UCSD-AML1 (cell line): ENCODE measurements at regions not wholly inside any gene's neighbourhood (a gene's known extent, or its start where the extent isn't known, plus 50 kb on each side); places are given as distances from the start of the nearest gene placed in this dataset.

ENCODE experiments used
- DNase-seq: peaks from one replicate; lab custom pipeline; 2025; ENCODE audit not compliant: unreplicated experiment; lab: John Stamatoyannopoulos, UW

DNA sequence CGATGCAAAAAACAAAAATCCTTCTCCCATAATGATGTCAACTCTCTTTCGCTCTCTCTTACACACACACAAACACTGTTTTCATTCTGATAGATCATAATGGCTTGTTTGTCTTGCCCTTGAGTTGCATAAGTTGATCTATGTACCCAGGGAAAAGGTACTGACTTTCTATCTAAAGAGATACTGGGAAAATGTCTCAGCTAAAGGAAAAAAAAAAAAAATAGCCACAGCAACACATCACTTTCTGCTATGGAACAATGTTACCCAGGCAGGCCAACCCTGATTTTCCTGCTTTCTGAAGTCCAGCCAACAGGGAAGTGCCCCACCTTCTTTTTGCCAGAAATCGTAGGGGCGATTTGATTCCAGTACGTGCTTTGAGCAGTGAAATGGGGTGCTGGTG, 212.6 kb upstream of the ACTBL2 start:
- no peak for DNase-seq

DNA sequence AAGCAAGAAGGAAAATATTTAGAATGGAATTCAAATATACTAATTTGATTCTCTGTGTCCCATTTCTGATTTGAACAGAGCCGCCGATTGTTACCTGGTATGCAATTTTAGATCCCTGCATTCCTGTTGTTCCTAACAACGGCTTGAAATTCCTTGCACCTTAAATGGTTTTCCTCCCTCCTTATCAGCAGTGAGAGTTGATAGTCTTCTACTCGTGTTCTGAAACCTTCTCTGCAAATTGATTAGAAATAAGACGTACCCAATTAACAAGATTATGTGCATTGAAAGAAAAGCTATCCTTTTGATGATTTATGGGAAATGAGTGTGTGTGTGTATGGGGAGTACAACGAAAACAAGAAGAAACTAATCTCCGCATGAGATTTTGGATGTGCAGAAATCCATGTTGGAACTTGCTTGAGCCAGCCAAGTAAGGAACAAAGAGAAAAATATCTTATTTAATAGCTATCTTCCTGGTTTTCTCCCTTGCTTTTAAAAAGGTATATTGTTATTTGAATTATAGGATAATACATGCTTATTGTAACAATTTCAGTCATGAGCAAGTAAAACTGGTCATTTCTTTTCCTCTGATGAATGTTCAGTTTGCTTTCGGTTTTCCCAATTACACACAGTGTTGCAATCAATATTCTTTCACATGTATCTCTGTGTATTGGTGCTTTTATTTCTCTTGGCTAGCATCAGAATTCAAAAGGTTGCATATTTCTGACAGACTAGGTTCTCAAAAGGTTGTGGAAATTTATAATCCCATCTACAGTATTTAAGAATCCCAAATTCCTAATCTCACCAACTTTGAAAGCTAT, 211.1 kb upstream of the ACTBL2 start:
- DNase-seq, result no peak

DNA sequence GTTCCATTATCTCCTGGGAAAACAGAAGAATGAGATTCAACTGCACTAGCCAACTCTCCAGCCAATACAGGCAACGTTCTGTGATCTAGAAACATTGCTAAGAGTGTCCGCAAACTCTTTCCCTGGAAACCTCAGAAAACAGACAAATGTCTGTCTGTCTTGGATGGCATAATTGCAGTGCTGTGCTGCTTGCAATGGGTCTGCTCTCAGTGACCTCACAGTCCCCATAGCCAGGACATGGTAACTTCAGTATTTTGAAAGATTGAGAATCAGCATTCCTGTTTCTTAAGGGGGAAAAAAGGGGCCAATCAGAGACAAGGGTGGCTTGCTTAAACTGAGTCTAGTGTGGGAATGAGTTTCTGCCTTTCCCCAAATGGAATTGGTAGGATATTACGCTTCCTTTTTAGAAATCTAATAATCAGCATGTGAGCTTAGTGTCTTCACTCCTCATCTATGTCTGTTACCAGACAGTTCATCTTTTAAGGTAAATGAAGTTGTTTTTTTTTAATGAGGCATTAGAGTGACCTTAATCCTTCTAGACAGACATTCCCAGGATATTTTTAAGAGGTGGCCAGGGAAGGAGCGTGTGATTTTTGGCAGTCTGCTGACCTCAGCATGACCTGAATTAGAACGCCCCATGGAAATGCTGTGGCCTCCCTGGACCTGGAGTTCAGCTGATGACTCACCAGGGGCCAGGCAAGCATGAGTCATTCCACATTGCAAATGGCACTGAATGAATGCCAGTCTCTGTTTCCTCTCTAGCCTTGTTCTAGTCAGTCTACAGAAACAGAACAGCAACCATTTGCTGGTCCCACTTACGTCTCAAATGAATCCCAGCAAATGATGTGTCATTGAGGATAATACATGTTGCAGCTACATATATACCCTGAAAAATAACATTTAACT, 210.2 kb upstream of the ACTBL2 start:
- DNase-seq, result peak; percentile 12

DNA sequence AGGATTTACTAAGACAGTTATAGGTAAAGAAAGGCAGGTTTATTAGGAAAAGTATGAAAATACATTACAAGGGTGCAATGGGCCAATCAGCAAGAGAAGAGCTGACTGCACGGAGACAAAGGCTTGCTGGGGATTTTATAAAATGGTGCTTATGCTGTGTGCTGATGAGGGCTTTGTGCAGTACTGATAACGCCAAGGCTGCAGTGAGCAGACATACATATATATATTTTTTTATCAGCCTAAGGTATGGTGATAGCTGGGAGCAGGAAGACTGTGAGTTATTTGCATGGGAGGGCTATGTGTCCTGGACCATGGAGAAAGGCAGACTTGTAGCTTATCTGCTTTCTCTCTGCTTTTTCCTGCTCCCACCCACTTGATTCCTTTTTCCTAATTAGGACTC, 208.1 kb upstream of the ACTBL2 start:
- no peak for DNase-seq

DNA sequence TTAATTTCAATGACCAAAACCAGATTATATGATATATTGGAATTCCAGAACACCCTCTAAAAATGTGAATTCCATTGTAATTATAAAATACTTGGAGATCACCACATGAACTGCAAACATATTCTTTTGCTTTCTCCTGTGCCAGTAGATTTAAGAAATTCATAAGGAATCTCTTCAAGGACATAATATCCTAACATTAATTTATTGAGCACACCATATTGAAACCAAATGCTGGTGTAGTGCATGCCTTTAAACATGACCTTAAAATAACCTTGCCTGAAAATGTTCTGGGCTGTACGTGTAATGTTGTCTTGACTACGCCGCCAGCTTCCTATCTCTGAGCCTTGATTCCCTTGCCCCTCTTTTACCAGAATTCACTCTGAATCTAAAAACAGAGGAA, 205.0 kb upstream of the ACTBL2 start:
- no peak for DNase-seq

DNA sequence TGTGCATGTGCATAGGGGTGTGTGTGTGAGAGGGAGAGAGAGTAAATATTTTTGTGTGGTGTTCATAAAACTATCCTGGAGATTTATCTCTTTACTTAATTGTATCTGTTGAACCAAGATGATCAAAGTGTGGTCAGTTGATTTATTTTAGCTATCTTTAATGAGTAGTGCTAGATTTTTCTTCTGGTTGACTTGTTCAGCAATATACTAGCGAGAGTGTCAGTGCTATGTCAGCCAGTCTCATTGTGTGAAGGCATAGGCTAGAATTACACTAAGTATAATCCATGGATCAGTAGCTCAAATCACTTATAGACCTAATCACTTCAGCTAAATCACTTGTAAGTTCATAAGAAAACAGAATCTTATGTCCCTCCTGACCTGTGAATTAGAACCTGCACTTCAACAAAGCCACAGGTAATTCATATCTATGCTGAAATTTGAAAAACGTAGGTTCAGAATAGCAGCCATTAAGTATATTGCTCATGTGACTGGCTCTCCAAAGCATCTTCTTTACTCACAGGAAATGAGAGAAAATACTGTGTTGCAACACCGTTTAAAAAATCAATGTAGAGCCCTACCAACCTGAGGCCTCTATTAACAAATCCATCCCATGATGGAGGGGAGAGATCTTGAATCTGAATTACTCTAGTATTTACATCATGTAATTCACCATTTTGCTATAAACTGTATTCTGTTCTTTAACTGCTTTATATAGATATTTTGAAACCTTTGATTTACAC, 203.1 kb upstream of the ACTBL2 start:
- no peak for DNase-seq

DNA sequence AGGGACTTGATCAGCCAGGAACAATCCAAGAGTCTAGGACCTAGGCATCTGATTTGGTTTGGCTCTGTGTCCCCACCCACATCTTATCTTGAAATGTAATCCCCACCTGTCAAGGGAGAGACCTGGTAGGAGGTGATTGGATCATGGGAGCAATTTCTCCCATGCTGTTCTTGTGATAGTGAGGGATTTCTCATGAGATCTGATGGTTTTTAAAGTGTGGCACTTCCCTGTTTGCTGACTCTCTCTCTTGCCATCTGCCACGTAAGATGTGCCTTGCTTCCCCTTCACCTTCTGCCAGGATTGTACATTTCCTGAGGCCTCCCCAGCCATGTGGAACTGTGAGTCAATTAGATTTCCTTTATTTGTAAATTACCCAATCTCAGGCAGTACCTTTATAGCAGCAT, 201.7 kb upstream of the ACTBL2 start:
- no peak for DNase-seq

DNA sequence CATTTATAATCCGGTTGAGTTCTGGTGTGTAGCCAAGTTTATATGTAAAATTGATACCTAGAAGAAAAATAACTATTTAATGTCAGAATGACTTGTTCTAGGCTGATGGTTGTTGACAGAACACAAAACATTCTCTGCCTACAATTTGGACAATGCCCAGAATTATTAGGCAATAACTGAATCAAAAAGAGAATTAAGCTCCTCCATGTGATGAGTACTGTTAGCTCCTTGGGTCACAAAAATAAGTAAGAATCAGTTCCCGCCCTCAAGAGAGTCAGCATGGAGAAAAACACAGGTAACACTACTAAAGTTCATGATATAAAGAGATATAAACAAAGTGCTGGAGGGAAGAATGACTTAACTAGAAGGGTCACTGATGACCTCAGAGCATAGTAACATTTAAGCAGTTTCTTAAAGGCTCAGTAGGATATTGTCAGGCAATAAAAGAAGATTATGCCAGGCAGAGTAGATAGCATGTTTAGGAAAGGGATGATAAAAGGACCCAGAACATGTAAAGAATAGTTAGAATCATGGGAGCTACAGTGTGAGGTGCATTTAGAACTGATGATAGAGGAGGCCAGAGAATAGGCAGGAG, 200.5 kb upstream of the ACTBL2 start:
- DNase-seq, result no peak

DNA sequence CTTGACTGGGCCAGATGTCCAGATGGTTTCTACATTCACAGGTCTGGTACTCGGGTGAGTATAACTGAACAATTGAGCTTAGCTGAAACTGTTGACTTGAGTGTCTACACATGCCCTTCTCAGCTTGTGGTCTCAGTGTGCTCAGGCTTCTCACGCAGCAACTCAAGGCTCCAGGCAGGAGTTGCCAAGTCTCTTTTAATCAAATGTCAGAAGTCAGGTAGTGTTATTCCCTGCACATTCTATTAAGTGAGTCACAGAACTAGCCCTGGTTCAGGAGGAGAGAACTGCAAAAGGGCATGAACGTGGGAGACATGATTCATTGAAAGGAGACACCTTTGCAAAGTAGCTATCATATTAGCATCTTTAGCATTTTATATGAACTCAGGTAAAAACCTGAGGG, 199.3 kb upstream of the ACTBL2 start:
- DNase-seq, result no peak

DNA sequence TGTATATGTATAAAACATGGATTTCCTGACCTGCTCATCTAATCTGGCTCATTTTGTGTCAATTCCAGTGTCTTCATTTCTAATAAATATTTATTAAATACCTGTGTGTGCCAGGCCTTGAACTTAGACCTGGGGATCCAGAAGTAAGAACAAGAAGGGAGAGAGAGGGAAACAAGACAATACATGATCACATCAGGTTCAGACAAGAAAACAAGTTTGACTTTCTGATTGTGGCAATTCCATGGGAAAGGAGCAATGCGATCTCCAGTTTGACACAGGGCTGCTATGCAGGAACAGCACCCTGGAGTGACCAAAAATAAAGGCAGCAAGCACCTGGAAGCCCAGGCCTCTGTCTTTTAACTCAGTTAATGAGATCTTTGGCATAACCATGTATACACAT, 198.1 kb upstream of the ACTBL2 start:
- no peak for DNase-seq

DNA sequence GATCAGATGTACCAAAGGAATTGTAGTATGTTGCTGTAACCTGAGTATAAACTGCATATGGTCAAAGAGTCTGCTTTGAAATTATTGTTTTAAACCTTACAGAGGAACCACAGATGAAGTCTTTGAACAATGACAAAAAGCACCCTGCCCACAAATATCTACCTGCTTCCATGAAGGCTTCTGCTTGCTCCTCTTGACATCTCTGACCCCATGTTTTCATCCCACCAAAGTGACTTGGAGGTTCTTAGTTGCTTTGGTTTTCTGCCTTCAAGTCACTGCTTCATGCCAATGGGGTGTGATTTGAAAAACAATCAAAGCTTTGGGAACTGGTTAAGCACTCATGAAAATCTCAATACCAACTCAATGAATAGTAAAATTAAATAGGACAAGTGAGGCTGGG, 194.6 kb upstream of the ACTBL2 start:
- DNase-seq, result no peak

DNA sequence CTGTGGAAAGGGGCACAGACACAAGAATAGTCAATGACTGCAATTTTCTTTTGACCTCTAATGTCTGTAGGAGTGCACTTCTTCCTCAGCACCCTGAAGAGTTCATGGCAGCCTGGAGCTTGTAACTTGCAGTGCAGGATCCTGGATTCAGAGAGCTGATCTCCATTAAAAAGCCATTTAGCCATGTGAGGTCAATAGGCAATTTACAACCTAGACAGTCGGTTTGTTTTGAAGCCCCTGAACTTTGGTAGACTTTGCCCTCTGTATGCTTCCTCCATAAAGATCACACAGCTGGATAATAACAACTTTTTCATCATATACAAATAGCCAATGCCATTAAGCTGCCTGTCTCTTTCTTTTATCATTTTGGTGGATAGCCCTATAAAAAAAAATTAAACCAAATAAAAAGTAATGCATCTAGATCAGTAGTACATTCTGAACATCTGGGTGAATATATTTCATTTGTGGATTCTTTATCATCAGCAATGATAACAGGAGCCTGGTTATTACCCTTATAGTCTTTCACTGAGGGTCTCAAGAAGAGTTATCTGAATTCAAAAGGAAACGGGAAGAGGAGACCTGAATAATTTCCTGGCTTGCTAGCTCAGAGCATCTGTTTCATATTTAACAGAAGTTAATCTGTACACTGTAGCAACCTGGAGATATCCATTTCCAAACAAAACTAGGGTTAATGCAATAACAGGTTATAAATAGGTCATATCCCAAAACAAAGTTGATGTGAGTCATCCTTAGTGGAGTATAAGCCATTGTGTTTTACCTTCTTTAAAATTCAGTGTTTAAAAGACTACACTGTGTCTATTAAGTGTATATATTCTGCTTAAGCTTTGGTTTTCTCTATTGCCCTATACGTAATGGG, 193.8 kb upstream of the ACTBL2 start:
- DNase-seq, result no peak

DNA sequence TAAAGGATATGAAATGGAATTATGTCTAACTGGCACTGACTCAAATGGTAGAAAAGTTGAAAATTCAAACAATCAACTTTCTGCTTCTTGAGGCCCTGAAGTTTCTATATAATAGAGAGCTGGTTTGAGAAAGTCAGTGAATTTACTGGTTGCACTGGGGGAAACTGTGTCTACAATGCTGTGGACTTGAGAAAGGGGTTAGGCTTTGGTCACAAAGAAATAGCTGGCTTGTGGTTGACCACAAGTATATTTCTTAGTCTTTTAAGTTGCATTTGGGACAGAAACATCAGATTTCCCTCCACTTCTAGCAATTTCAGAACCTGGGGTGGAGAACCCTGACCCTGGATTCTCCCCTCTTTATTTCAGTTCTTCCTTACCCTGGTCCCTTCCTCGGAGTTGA, 192.6 kb upstream of the ACTBL2 start:
- no peak for DNase-seq

DNA sequence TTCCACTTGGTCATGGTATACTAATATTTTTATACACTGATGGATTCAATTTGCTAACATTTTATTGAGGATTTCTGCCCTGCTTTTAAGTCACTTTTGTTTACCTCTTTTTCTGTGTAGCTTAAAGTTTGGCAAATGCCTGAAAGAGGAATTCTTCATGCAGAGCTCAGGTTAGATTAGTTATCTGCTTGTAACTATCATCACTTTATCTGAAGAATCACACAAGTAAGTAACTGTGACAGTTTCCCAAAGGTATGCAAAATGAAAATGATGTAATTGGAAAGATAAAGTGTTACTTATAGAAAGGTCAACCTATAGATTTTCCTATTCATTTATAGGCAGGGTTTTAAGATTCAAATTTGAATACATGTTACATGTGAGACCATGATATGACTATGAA, 188.8 kb upstream of the ACTBL2 start:
- no peak for DNase-seq

DNA sequence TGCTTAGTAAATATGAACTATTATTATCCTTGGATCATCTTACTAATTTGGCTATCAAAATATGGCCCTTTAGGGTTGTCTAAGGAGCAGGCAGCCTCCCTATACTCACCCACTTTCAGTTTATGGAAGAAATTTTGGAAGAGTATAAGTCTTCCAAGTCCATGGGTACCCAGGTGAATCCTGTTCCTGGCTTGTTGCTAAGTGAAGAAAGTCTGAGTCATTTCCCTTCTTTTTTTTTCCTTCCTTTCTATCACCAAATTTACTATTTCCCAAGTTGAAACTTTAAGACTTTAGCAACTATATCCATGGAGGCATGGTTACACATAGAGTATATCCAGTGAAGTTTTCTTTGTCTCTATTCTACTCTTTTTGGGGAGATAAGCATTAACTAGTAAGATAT, 184.0 kb upstream of the ACTBL2 start:
- no peak for DNase-seq

DNA sequence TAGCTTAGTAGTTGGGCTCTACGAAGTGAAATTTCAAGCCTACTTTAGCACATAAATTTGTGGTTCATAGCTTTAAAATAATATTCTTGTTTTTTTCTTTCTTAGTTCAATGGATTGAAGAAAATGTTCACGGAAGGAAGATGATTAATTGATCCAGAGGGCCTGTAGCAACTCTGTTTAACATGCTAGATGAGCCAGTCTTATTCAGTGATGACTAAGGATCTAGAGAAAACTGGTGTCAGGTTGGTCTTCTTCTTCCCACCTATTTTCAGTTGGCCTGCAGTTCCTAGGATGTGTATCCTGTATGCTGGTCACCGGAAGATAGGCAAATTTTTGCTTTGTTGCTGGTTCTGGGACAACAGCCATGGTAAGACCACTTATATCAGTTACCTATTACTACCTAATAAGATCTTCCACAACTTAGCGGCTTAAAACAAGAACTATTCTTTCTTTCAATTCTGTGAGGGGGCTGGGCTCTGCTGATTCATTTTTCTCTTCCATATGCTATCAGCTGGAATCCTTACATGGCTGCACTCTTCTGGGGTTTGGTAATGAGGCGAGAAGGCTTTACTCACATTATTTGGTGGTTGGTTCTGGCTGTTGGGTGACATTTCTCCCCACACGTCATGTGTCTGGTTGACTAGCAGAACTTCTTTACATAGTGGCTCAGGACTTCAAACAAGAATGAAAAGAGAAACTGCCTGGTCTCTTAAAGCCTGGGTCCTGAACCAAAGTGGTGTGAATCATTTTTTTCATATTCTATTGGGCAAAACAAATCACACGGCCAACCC, 182.7 kb upstream of the ACTBL2 start:
- DNase-seq, result no peak

DNA sequence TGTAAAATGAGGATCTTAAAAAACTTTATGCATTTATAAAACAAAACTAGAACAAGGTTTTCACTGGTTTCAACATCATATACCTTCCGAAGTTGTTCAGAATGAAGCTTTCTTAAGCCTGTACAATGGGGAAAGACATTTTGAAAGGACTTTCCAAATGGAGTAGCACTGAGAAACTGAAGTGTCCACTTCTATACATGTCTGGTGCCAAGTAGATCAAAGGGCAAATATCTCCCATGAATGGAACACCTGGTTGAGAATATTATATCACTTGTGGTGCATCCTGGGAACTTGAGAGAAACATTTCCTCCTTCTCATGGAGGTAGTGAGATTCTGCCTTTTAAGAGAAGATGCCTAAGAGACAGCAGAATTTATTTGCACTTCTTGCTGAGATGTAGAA, 182.1 kb upstream of the ACTBL2 start:
- no peak for DNase-seq

DNA sequence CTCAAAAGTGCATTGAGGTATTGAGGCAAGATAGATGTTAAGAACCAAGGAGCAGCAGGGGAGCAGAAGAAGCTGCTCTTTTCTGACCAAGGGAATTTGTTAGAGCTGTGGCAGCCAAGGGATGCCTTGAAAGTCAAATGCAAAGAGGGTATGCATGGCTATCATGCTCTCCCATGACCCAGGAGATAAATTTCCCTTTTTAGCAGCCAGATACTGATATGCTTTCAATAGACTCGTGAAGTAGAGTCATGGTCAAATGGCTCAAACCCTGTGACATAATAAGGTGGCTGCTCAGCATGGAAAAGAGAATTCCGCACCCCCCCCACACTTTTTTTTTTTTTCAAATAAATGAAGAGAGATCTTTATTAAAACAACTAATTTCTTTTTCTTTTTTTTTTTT, 180.9 kb upstream of the ACTBL2 start:
- DNase-seq, result no peak

DNA sequence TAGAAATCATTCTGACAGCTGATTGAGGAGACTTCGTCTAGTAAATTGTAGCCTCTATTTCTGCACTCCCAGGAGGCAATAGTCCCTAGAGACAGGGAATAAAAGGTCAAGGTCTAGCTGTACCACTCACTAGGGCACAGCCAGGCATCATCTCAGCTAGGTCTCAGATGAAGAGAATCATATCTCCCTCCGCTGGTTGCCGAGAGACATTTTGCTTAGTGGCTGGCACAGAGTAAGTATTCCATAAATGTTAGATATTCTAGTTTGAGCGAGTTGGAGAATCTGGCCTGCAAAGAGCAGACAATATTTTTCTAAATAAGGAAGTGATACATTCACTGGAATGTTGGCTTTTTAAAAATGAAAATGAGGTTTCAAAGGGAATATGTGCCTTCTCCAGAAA, 180.4 kb upstream of the ACTBL2 start:
- no peak for DNase-seq

DNA sequence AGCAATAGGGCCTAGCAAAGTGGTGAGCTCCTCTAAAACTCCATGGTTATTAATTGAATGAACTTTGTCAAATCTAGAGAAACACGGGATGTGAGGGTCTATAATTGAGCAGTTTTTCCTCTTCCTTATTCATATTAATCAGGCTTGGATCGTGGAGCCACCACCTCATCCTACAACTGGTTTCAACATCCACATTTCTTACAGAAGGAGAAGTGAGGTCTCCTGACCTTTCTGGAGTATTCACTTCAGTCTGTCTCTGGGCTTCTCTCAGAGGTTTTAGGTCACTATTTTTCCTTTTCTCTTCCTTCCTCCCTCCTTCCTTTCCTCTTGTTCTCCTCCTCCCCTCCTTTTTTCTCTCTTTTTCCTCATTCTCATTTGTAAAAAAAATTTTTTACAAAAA, 177.3 kb upstream of the ACTBL2 start:
- DNase-seq, result no peak
